Neural progenitor cell (in vitro differentiated cells): ENCODE measurements at regions not wholly inside any gene's neighbourhood (a gene's known extent, or its start where the extent isn't known, plus 50 kb on each side); places are given as distances from the start of the nearest gene placed in this dataset.

Experiments used
- DNase-seq: peaks from one replicate; pipeline ENCODE4 v3.0.0-alpha.2; 2016; ENCODE audit warnings: low spot score
- H2AFZ ChIP-seq: fragments of 200-600 bp; sonication (generic); replicated peaks from 2 replicates; pipeline ENCODE4 v1.6.1; 2016; ENCODE audit warnings: antibody characterized with exemption
- H3F3A ChIP-seq: fragments of 200-600 bp; sonication (generic); 2 replicates; pipeline ENCODE4 v1.6.1; 2016; ENCODE audit warnings: antibody characterized with exemption, low read depth
- H3K27ac ChIP-seq: fragments of 200-600 bp; sonication (generic); 2 replicates; pipeline ENCODE4 v1.5.1; 2016; ENCODE audit warnings: mild to moderate bottlenecking
- H3K27me3 ChIP-seq: fragments of 200-600 bp; sonication (generic); 2 replicates; pipeline ENCODE4 v1.6.1; 2016; ENCODE audit warnings: mild to moderate bottlenecking, moderate library complexity
- H3K36me3 ChIP-seq: fragments of 200-600 bp; sonication (generic); 2 replicates; pipeline ENCODE4 v1.5.1; 2016
- H3K4me1 ChIP-seq: fragments of 200-600 bp; sonication (generic); 2 replicates; pipeline ENCODE4 v1.6.1; 2016; ENCODE audit warnings: mixed run types
- H3K4me2 ChIP-seq: fragments of 200-600 bp; sonication (generic); 2 replicates; pipeline ENCODE4 v1.6.1; 2016
- H3K4me3 ChIP-seq: fragments of 200-600 bp; sonication (generic); 2 replicates; pipeline ENCODE4 v1.5.1; 2016
- H3K79me2 ChIP-seq: fragments of 200-600 bp; sonication (generic); 2 replicates; pipeline ENCODE4 v1.6.1; 2016; ENCODE audit warnings: low read depth
- H3K9ac ChIP-seq: fragments of 200-600 bp; sonication (generic); 2 replicates; pipeline ENCODE4 v1.6.1; 2016
- H3K9me3 ChIP-seq: fragments of 200-600 bp; sonication (generic); 2 replicates; pipeline ENCODE4 v1.5.1; 2016; ENCODE audit warnings: low read depth
- H4K20me1 ChIP-seq: fragments of 200-600 bp; sonication (generic); 2 replicates; pipeline ENCODE4 v1.6.1; 2016; ENCODE audit warnings: low read depth
- H3K27ac Mint-ChIP-seq: 3 replicates; pipeline ENCODE4 v1.8.0; 2021; ENCODE audit warnings: mixed read lengths
- H3K27me3 Mint-ChIP-seq: 2 replicates; pipeline ENCODE4 v1.8.0; 2022; ENCODE audit warnings: low read depth, mild to moderate bottlenecking, inconsistent platforms, moderate library complexity, mixed read lengths; ENCODE audit not compliant: insufficient read depth
- H3K36me3 Mint-ChIP-seq: 3 replicates; pipeline ENCODE4 v1.8.0; 2021; ENCODE audit warnings: mixed read lengths
- H3K4me1 Mint-ChIP-seq: 3 replicates; pipeline ENCODE4 v1.8.0; 2021; ENCODE audit warnings: mixed read lengths
- H3K4me3 Mint-ChIP-seq: 3 replicates; pipeline ENCODE4 v1.8.0; 2021; ENCODE audit warnings: mild to moderate bottlenecking, moderate library complexity, mixed read lengths
- H3K9me3 Mint-ChIP-seq: 3 replicates; pipeline ENCODE4 v1.8.0; 2020; ENCODE audit warnings: mixed read lengths
- CTCF ChIP-seq: fragments of 200-600 bp; sonication (generic); IDR thresholded peaks from 2 replicates; pipeline ENCODE4 v1.5.1; 2017; ENCODE audit warnings: antibody characterized with exemption, mild to moderate bottlenecking
- EZH2 ChIP-seq: fragments of 200-600 bp; sonication (generic); IDR thresholded peaks from 2 replicates; pipeline ENCODE4 v1.6.1; 2017; ENCODE audit warnings: antibody characterized with exemption, mild to moderate bottlenecking, moderate library complexity
- EZH2phosphoT487 ChIP-seq: fragments of 200-600 bp; sonication (generic); IDR thresholded peaks from 2 replicates; pipeline ENCODE4 v1.6.1; 2017; ENCODE audit warnings: antibody characterized with exemption

DNA sequence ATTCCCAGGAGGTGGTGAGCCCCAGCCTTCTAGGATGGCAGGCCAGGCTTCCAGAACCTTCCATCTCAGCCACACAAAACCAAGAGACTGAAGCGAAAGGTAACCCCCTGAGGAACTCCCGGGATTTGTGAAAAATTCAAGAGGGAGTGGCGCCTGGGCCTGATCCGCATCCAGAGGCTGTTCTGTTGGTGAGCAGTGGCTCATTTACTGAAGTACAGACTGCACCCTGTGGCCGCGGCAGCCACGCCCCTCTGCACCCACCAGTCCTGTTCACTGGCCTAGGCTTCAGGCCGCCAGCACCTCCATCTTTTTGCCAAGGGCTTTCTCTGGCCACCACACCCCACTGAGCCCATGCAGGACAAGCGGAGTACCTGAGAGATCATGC is 79.1 kb upstream of the PTPN1 start:
- Histone ChIP-seq H3K4me2 (no peak overlapping the region), H2AFZ (no peak overlapping the region), H3K4me1 (peaks cover 7% of the 10 kb centered on the region), H4K20me1 (no peaks in the 10 kb centered on the region), H3K9ac (no peak overlapping the region), H3K27me3 (no peaks in the 10 kb centered on the region), H3K9me3 (no peaks in the 10 kb centered on the region), H3K79me2 (no peaks in the 10 kb centered on the region), H3K27ac (no peak overlapping the region), H3F3A (no peaks in the 10 kb centered on the region), H3K4me3 (no peak overlapping the region), H3K36me3 (no peaks in the 10 kb centered on the region)
- H3K4me3 Mint-ChIP-seq = no peak overlapping the region
- H3K27me3 Mint-ChIP-seq = peaks cover 9% of the 10 kb centered on the region
- no peaks in the 10 kb centered on the region for H3K9me3 Mint-ChIP-seq
- peaks cover 16% of the 10 kb centered on the region for H3K4me1 Mint-ChIP-seq
- no peak overlapping the region for H3K27ac Mint-ChIP-seq
- H3K36me3 Mint-ChIP-seq = no peaks in the 10 kb centered on the region
- TF ChIP-seq EZH2phosphoT487 (no peak), CTCF (no peak), EZH2 (no peak)
- no peak for DNase-seq

DNA sequence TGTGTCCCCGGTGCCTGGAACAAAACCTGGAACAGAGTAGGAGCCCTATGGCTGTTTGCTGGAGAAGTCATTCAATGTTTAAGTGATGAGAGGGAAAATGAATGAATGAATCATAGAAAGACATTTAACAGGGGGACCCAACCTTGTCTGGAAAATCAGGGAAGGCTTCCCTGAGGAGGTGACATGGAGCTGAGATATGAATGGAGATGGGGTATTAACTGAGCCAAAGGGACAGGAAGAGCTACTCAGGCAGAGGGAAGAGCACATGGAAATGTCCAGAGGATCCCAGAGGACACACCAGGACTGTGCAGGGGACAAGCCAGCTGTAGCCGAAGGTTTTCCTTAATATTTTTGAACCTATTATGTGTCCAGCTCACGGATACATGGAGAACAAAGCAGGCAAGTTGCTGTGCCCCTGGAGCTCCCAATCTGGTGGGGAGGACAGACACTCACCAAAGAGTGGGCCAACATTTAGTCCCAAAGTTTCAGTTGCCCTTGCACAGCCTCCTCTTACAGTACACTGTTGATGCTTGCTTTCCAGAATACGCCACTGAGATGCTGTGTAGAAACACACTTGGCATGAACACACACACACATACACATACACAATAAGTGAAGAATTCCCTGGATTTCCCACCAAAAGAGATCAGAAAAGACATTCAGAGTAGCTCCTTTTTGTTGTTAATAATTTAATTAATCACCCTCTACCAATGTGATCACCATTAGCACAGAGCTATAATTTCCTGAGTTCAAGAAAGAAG is 77.0 kb upstream of the PTPN1 start:
- H3K4me3 Mint-ChIP-seq = no peak overlapping the region
- no peaks in the 10 kb centered on the region for H3K9me3 ChIP-seq
- no peak for DNase-seq
- no peak overlapping the region for H3K9ac ChIP-seq
- TF ChIP-seq EZH2phosphoT487 (no peak), EZH2 (no peak), CTCF (no peak)
- H3K4me1 Mint-ChIP-seq = peaks cover 13% of the 10 kb centered on the region
- H3K36me3 ChIP-seq = no peaks in the 10 kb centered on the region
- no peak overlapping the region for H3K27ac Mint-ChIP-seq
- H3K27me3 ChIP-seq = no peaks in the 10 kb centered on the region
- H3K79me2 ChIP-seq = no peaks in the 10 kb centered on the region
- H3K4me2 ChIP-seq = no peak overlapping the region
- peaks cover 9% of the 10 kb centered on the region for H3K27me3 Mint-ChIP-seq
- no peaks in the 10 kb centered on the region for H3K4me1 ChIP-seq
- H3K4me3 ChIP-seq = no peak overlapping the region
- H3F3A ChIP-seq = no peaks in the 10 kb centered on the region
- H2AFZ ChIP-seq = peak overlapping the region; percentile 58
- H3K36me3 Mint-ChIP-seq = no peaks in the 10 kb centered on the region
- H3K9me3 Mint-ChIP-seq = no peaks in the 10 kb centered on the region
- H3K27ac ChIP-seq = no peak overlapping the region
- H4K20me1 ChIP-seq = no peaks in the 10 kb centered on the region

DNA sequence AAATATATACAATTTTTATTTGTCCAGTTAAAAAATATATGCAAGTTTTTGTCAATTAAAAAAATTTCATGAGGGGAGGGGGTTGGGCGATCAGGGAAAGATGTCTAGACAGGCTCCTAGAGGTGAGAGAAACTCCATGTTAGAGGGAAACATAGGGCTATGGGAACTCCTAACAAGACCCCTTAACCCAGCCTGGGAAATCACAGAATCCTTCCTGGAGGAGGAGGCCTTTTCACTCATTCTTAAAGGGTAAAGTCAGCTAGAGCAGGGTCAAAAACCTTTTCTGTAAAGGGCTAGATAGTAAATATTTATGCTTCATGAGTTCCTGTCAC is 75.9 kb upstream of the PTPN1 start:
- Histone ChIP-seq H3K79me2 (no peaks in the 10 kb centered on the region), H3K4me2 (no peak overlapping the region), H3K9ac (no peak overlapping the region), H2AFZ (no peak overlapping the region), H4K20me1 (no peaks in the 10 kb centered on the region), H3K27me3 (no peaks in the 10 kb centered on the region), H3K27ac (no peak overlapping the region), H3K4me1 (no peaks in the 10 kb centered on the region), H3K4me3 (no peak overlapping the region), H3K36me3 (no peaks in the 10 kb centered on the region), H3F3A (no peaks in the 10 kb centered on the region), H3K9me3 (no peaks in the 10 kb centered on the region)
- no peak for TF ChIP-seq CTCF
- H3K27me3 Mint-ChIP-seq = peaks cover 9% of the 10 kb centered on the region
- no peaks in the 10 kb centered on the region for H3K36me3 Mint-ChIP-seq
- H3K4me3 Mint-ChIP-seq = no peak overlapping the region
- no peaks in the 10 kb centered on the region for H3K9me3 Mint-ChIP-seq
- H3K27ac Mint-ChIP-seq = no peak overlapping the region
- no peak for DNase-seq
- H3K4me1 Mint-ChIP-seq = peaks cover 13% of the 10 kb centered on the region
